ENCODE measurements at regions not wholly inside any gene's neighbourhood (a gene's known extent, or its start where the extent isn't known, plus 50 kb on each side); places are given as distances from the start of the nearest gene placed in this dataset.
"Not testable (repeated sequence)": the region's sequence is repeated elsewhere in the genome, so short reads cannot be mapped to it uniquely, and the experiment has no call there.

DNA sequence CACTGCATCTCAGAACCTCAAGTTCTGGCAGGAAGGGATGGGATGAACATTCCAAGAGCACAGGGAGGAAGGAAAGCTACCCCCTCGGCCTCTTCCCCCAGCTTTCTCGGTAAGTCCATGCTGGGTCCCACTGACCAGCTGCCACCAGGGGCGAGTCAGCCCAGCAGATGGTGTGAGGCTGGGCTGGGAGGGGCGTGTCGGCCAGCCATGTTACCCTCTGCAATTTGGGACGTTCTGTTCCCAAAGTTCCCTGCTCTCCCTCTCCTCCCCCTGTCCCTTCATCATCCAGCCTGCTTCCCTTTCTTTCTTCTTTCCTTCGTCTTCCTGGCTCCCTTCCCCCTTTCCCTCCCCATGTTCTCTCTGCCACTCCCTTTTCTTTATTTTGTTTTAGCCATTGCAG lies 74.3 kb upstream of the TNP1 start:
- DNase-seq (ENCODE audit: low read depth), result no peak

- DNase-seq (ENCODE audit: low read depth), result no peak
Measured at GRCh38 chr2:216932863-216933548, 73.1 kb upstream of the TNP1 start.

DNA sequence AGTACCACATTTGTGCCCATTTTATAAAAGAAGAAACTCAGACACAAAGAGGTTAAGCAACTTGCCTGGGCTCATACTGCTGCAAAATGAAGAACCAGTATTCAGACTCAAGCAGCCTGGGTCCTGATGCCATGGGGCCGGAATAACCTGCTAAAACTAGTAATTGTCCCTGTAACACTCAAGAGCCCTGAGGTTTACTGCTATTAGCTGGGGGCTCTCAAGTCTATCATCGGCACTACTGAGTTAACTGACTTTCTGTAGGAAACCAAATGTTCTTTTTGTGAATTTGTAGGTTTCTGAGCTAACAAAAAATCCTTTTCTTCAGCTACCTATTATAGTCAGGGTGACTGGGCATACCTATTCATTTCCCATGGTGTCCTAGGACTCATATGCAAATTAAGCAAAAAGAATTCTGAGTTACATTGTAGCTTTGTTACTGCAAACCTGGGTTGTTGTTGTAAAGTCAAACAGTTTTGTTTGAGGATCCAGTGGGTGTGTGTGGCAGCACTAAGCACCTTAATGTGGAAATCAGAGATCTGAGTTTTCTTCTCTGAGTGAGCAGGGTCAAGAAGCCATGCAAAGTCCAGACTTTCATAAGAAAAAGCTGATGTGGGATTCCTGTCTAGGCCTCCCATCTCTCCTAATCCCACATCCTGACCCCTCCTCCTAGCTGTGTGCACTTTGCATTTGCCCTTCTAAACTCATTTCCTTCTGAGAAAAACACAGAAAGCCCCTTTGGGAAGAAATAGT lies 72.4 kb upstream of the TNP1 start:
- no peak for DNase-seq (ENCODE audit: low read depth)

DNA sequence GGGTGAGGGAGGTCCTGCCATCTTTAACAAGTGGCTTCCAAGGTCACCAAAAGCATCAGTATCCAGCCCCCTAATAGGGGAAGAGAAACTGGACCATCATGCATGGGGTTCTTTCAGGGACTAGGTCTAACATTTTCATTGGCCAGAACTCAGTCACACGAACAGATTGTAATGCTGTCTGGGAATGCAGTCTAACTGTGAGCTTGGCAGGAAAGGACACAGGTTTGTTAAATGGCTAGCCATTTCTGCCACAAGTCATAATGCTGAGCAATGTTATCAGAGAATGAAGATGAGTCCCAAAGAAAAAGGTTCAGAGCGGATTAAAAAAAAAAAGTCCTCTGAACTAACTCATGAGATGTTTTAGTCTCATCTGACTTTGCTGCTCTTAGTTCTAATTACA lies 70.9 kb upstream of the TNP1 start:
- DNase-seq (ENCODE audit: low read depth), result no peak

DNA sequence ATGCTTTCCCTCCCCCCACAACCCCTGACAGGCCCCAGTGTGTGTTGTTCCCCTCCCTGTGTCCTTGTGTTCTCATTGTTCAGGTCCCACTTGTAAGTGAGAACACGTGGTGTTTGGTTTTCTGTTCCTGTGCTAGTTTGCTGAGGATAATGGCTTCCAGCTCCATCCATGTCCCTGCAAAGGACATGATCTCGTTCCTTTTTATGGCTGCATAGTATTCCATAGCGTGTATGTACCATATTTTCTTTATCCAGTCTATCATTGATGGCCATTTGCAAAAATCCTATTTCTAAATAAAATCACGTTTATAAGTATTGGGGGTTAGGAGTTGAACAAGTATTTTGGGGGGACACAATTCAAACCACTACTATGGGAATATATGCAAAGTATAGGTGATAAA lies 69.5 kb upstream of the TNP1 start:
- not testable (repeated sequence) for DNase-seq (ENCODE audit: low read depth)

DNA sequence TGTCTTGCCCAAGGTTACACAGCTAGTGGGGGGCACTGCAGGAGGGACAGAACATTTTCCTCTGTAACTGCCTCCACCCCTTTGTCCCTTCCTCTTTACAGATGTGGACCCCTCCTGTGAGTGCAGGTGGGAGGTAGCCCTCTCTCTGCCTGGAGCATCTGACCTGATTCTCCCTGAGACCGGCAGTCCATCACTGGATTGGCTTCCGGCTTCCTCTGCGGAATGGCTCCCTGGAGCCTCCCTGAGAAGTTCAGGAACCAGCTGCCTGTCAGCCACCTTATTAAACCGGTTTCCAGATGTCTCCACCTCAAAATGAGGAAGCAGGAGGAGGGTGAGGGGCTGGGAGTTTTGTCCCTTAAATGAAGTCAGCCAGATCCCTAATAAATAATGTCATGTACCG lies 67.3 kb upstream of the TNP1 start:
- DNase-seq (ENCODE audit: low read depth), result no peak

GRCh38 chr2:216925636-216926366 lies 65.9 kb upstream of the TNP1 start:
- no peak for DNase-seq (ENCODE audit: low read depth)

DNA sequence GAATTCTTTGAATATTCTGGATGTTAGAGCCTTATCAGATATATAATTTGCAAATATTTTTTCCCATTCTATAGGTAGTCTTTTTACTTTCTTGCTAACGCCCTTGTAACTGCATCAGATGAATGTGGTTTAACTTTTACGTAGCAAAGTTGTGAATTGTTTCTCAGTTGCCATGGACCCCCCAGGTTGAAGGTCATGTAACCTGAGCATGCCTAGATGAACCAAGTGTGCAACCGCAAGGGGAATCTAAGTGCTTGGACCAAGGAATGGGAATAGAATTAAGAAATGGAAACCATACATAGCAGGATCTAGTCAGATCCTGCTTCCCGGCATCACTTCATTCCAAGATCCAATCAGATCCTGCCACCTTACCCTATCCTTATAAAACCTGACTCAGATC lies 65.1 kb upstream of the TNP1 start:
- DNase-seq (ENCODE audit: low read depth), result no peak

DNA sequence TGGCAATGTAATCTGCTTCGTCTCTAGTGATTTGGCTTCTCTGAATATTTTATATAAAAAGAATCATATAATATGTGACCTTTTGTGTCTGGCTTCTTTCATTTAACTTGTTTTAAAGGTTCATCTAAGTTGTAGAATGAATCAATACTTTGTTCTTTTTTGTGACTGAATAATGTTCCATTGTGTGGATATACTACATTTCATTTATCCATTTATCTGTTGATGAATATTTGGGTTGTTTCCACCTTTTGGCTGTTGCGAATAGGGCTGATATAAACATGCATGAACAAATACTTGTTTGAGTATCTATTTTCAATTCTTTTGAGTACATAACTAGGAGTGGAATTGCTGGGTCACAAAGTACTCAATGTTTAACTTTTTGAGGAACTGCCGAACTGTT lies 63.8 kb upstream of the TNP1 start:
- DNase-seq (ENCODE audit: low read depth), result no peak

- no peak for DNase-seq (ENCODE audit: low read depth)
Measured at GRCh38 chr2:216922175-216922780, 62.4 kb upstream of the TNP1 start.

DNA sequence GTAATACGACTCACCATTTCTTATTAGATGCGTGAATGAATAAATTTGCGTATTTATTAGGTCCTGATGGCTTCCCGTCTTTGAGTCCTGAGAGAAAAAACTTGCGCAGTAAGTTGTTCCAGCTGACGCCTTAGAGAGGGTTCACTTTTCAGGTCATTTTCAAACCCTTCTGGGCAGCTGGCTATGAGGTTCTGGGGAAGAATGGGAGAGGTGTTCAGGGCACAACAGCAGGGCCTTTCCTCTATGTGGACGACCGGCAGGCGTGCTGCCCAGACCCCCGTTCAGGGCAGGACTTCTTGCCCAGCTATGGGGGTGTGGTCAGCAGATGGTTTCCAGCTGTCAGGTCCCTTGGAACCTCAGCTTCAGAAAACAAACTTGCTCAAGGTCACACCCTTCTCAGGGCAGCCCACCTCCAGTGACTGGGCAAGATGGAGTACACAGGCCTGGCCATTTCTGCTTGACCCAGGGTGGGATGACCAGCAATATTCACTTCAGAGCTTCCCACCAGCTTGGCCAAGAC lies 61.1 kb upstream of the TNP1 start:
- no peak for DNase-seq (ENCODE audit: low read depth)

- no peak for DNase-seq (ENCODE audit: low read depth)
Measured at GRCh38 chr2:216920143-216920876, 60.4 kb upstream of the TNP1 start.

DNA sequence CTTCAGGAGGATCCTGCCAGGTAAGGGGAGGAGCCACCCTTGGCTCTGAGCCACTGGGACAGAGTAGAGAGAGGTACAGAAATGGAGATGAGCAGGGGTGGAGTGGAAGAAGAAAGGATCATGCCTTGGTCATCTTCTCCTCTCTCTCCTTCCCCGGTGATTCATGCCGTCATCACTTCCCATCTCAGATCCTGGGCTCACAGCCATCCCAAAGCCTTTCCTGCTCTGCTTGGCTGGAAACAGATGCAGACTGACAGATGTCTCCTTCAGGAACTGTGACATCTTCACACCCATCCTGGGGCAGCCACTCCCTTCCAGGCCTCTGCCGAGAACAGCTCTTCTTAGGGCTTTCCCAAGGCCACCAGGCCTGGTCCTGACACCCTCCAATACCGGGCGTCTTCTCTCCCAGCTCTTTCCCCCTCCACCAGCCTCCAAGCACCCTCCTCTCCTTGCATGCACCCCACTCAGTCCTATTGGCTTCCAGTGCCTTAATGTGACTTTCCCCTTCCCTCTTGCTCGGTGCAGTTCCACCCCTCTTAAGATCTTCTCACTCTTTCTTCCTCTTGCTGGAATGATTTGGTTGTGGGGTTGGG lies 58.3 kb upstream of the TNP1 start:
- DNase-seq (ENCODE audit: low read depth), result no peak

DNA sequence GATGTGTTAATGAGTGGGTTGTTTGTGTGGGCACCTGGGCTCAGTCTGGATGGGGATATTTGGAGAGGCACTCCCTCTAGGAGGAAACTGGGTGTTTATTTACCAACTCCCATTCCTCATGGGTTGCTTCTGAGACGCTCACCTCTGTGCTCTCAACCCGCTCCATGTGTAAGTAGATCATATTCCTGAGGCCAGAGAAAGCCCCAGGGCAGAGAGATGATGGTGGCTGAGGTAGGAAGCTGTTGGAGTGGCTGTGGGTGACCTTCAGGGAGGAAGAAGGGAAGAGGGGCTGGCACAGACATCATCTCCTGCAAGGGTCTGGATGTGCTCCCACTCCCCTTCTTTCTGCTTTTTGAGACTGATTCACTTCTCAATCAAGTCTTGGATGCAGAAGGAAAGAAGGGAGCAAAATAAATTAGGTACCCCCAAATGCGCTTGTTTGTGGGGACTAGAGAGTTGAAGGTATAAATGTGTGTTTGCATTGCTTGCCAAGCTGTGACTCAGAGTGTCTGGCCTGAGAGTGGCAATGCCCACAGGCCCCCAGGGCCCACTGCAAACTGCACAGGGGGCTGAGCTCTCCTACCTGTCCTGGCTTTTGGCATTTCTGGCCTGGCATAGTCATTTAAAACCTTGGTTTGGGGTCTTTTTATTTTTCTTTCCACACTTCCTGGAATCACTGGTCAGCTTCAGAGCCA lies 57.2 kb upstream of the TNP1 start:
- no peak for DNase-seq (ENCODE audit: low read depth)

DNA sequence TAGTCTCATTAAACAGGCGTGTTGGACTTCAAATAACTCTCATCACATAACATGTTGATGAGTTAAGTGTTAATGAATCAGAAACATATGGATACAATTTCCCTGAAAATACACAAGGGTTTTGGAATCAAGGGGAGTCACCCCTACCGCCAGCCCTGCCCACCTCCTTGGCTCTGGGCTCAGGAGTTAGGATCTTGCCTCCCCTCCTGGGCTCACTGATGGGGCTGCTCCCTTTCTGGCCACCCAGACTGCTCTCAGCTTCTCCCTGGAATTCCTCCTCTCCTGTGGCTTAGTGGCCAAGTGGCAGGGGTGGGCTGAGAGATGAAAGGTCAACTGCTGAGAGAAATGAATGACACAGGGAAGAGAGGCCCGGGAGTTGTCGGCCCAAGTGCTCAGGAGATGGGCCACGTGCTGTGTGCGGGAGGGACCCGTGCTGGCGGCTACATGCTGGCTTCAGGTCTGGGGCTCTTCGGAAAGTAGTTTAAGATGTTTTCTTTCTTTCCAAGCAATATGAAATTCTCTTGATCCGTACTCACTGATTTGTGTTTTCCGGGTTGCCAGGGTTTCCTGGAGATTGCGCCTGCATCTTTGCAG lies 55.8 kb upstream of the TNP1 start:
- no peak for DNase-seq (ENCODE audit: low read depth)

DNA sequence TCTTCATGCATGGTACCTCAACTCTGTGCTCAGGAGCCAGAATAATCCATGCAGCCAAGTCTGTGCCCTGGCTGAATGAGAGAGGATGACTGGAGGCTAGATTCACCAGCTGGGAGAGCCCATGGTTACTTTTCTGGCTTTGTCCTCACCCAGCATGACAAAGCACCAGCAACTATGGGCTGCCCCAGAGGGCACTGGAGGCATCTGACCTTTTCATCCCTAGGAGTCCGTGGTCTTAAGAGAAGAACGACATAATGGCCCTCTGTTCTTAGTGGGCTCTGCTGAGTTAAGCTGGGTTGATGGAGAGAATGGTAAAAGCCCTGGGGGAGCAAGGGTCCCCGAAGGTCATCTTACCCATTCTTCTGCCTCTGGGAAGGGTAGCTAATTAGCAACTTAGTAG lies 54.6 kb upstream of the TNP1 start:
- DNase-seq (ENCODE audit: low read depth), result no peak

- DNase-seq (ENCODE audit: low read depth), result no peak
Measured at GRCh38 chr2:216911886-216912285, 52.0 kb upstream of the TNP1 start.

DNA sequence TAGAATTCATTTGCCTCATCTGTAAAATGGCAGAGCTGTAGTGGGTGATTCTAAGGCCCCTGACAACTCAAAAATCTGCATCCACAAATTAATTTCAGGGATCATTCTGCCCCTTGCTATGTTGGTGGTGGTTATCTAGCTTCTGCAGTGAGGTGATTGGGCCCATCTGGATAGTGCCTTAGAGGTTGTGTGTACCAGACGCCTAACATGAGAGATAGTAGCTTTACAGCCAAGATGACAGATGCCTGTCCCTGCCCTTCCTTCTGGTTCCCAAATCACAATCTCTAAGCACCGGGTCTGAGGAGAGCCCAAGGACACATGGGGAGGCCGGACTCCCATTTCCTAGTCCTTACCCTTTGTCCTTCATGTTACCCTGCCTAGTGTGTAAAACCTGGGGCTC lies 51.1 kb upstream of the TNP1 start:
- no peak for DNase-seq (ENCODE audit: low read depth)

- DNase-seq (ENCODE audit: low read depth), result no peak
Measured at GRCh38 chr2:216909541-216910210, 49.8 kb upstream of the TNP1 start.

Data from stimulated activated CD8-positive, alpha-beta memory T cell treated with anti-CD3 and anti-CD28 coated beads, Interleukin-12 subunit alpha, Interleukin-12 subunit beta, amount 100 ng/mL, for 1 hour (primary cell).